CD4-positive, alpha-beta T cell treated with Interleukin-17A for 4 hours (primary cell): ENCODE measurements at regions not wholly inside any gene's neighbourhood (a gene's known extent, or its start where the extent isn't known, plus 50 kb on each side); places are given as distances from the start of the nearest gene placed in this dataset.

ENCODE experiments used
- DNase-seq: peaks from one replicate; pipeline ENCODE4 v3.0.0-alpha.2; 2020; ENCODE audit warnings: mixed read lengths

GRCh38 chr6:1023229-1023628 lies 288.7 kb upstream of the FOXQ1 start:
- no peak for DNase-seq

- DNase-seq, result no peak
Observed at GRCh38 chr6:1022719-1023118, 289.2 kb upstream of the FOXQ1 start.

GRCh38 chr6:1020837-1021236 lies 291.1 kb upstream of the FOXQ1 start:
- no peak for DNase-seq

DNA sequence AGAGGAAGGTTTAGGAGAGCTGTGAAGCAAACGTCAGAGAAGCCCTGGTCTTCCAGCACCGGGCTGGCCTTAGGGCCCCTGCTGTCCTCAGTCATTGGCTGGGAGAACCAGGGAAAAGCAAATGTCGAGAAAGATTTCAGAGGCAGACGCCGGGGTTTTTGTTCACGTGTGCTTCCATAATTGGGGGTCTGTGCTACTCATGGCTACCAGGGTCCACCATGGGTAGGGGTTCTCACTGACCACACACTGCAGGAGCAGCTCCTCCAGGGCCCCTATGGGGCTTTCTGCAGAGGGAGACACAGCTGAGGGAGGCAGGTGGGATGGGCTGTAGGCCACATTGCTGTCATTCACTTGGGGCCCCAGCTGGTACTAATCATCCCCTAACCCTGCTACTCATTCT lies 291.8 kb upstream of the FOXQ1 start:
- DNase-seq, result no peak

GRCh38 chr6:1018041-1018440 lies 293.9 kb upstream of the FOXQ1 start:
- DNase-seq, result no peak

- no peak for DNase-seq
Observed at GRCh38 chr6:1016329-1017302, 295.3 kb upstream of the FOXQ1 start.

- no peak for DNase-seq
Observed at GRCh38 chr6:1015825-1016224, 296.1 kb upstream of the FOXQ1 start.

GRCh38 chr6:1014431-1014807 lies 297.5 kb upstream of the FOXQ1 start:
- no peak for DNase-seq

GRCh38 chr6:1013656-1014430 lies 298.1 kb upstream of the FOXQ1 start:
- DNase-seq, result no peak

DNA sequence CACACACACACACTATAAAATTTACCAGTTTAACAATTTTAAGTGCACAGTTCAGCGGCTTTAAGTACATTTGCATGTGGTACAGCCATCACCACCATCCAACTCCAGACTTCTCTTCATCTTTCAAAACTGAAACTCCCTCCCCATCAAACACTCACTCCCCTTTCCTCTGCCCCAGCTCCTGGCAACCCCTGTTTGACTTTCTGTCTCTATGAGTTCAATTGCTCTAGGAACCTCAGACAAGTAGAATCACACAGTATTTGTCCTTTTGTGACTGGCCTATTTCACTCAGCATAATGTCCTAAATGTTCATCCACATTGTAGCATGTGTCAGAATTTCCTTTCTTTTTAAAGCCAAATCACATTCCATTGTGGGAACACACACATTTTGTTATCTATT lies 302.8 kb upstream of the FOXQ1 start:
- DNase-seq, result no peak

GRCh38 chr6:1007159-1007558 lies 304.7 kb upstream of the FOXQ1 start:
- no peak for DNase-seq

GRCh38 chr6:1004885-1005630 lies 306.8 kb upstream of the FOXQ1 start:
- no peak for DNase-seq

GRCh38 chr6:1003394-1004160 lies 308.3 kb upstream of the FOXQ1 start:
- DNase-seq, result no peak

DNA sequence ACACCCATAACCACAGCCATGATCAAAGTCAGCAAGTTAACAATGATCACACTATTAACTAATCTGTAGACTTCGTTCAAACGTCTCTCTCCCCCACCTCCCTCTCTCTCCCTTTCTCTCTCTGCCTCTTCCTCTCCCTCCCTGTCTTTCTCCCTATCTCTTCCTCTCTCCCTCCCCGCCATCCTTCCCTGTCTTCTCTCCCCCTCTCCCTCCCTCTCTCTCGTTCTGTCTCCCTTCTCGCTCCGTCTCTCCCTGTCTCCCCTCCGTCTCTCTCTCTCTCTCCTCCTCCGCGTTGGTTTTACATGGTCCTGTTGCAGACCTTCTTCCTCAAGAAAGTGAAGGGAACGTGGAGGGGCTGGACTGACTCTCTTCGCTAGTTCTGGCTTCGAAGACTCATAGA lies 308.9 kb upstream of the FOXQ1 start:
- DNase-seq, result no peak

- DNase-seq, result no peak
Observed at GRCh38 chr6:1001655-1002349, 308.9 kb upstream of the EXOC2 start.

DNA sequence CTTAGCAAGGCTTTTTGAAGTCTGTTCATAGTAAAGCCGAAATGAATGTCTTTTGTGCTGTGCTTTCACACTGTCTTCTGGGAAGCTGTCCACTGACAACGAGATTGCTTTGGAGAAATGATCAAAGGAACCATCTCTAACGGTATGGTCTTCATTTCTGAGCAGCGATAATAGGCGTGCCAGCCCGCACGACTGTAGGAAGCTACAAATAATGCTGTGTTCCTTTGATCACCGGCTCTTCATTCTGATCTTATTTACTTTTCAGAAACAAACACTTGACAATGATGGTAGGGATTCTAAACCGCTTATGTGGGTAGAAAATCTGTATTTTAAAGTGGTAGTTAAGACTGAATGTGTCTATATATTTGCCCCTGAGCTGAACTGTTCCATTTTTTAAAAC lies 306.6 kb upstream of the EXOC2 start:
- DNase-seq, result no peak

- no peak for DNase-seq
Observed at GRCh38 chr6:998551-998950, 305.6 kb upstream of the EXOC2 start.

DNA sequence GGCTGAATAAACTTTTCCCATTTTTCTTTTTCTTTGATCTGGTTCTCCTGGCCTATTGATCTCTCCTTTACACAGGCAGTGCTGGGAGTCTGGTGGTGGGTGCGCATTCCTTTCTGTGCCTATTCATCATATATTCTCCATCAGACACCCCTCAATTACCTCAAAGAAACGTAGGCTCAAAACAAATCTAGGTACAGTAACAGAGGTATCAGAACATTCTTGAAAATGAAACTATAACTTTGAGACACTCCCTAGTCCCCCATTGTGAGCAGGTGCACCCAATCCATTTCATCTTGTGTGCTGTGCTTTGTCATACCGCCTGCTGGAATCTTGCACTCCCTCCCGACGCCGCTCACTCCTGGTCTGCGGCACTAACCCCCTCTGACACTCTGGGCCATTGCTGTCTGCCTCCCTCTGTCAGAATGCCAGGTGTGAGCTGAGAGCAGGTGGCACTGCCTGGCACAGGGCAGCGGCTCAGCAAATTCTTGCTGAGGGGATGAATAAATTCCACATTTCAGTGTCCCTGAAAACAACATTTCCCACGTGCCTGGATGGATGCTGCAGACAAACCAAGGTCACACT lies 303.4 kb upstream of the EXOC2 start:
- no peak for DNase-seq

- DNase-seq, result no peak
Observed at GRCh38 chr6:991192-991591, 298.3 kb upstream of the EXOC2 start.

GRCh38 chr6:984031-984430 lies 291.1 kb upstream of the EXOC2 start:
- no peak for DNase-seq

DNA sequence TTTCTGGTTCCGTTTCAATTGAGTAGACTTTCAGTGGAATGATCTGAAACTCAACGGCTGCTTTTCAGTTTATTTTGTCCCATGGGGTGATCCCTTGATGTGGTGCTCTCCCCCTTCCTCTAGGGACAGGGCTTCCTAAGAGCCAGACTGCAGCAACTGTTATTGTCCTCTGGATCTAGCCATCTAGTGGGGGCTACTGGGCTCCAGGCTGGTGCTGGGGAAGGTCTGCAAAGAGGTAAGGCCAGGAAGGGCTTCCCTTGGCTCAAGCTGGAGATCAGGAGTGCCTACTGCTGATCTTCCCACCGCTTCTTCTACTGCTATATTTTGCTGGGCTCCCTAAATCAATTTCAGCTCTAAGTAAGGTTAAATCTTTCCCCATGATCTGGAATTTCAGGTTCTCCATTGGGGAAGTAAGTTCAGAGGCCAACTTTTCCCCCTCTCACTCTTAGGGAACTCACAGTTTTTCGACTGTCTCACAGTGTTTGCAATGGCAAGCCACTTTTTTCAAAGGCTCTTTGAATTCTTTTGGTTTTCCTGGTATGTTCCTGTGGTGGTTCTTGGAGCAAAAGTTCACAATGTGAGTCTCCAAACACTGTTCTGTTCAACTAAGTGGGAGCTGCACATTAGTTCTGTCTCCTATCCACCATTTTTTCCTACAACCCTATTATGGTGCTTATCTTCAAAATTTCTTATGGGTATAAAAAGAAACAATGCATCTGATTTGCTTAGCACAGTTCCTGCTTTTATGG lies 286.2 kb upstream of the EXOC2 start:
- DNase-seq, result no peak
